Neural progenitor cell (in vitro differentiated cells): ENCODE measurements at regions not wholly inside any gene's neighbourhood (a gene's known extent, or its start where the extent isn't known, plus 50 kb on each side); places are given as distances from the start of the nearest gene placed in this dataset.

ENCODE experiments used
- EZH2 ChIP-seq: fragments of 200-600 bp; sonication (generic); IDR thresholded peaks from 2 replicates; pipeline ENCODE4 v1.6.1; 2017; ENCODE audit warnings: antibody characterized with exemption, mild to moderate bottlenecking, moderate library complexity
- EZH2phosphoT487 ChIP-seq: fragments of 200-600 bp; sonication (generic); IDR thresholded peaks from 2 replicates; pipeline ENCODE4 v1.6.1; 2017; ENCODE audit warnings: antibody characterized with exemption
- TF ChIP-seq, protein P1 (sequence below): fragments of 200-600 bp; sonication (generic); IDR thresholded peaks from 2 replicates; pipeline ENCODE4 v1.5.1; 2017; ENCODE audit warnings: antibody characterized with exemption, mild to moderate bottlenecking

DNA sequence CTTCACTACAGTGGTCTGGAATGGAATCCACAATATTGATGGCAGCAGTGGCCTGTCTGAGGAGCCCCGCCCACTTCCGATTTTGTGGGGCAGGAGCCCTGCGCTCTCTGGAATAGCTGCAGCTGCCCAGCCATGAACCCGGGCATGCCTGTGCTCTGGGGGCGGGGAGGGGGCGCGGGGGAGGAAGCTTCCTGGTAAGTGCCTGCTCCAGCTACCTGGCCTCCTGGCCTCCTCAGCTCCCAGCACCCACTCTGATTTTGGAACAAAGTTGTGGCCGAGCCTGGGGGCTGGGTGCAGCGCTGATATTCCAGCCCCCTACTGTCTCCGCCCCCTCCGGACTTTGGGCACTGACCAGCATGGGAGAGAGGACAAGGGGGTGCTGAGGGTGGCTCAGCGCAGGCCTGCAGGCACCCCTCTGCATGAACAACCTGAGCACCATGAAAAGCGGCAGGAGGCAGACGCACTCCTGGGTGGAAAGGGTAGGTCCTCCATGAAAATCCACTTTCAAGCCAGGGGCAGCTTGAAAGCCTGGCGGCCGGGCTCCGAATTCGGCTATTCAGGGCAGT, 972.7 kb upstream of the AGA start:
- TF ChIP-seq, protein P1, sequence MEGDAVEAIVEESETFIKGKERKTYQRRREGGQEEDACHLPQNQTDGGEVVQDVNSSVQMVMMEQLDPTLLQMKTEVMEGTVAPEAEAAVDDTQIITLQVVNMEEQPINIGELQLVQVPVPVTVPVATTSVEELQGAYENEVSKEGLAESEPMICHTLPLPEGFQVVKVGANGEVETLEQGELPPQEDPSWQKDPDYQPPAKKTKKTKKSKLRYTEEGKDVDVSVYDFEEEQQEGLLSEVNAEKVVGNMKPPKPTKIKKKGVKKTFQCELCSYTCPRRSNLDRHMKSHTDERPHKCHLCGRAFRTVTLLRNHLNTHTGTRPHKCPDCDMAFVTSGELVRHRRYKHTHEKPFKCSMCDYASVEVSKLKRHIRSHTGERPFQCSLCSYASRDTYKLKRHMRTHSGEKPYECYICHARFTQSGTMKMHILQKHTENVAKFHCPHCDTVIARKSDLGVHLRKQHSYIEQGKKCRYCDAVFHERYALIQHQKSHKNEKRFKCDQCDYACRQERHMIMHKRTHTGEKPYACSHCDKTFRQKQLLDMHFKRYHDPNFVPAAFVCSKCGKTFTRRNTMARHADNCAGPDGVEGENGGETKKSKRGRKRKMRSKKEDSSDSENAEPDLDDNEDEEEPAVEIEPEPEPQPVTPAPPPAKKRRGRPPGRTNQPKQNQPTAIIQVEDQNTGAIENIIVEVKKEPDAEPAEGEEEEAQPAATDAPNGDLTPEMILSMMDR = no peak
- TF ChIP-seq EZH2phosphoT487 = no peak
- TF ChIP-seq EZH2 = no peak
